HG03354 (cell line): ENCODE measurements at regions not wholly inside any gene's neighbourhood (a gene's known extent, or its start where the extent isn't known, plus 50 kb on each side); places are given as distances from the start of the nearest gene placed in this dataset.
"Not testable (repeated sequence)": the region's sequence is repeated elsewhere in the genome, so short reads cannot be mapped to it uniquely, and the experiment has no call there.

ENCODE experiments used
- ATAC-seq: cut with Tn5 transposase; IDR thresholded peaks from one replicate; pipeline ENCODE4 v1.9.1; 2021; ENCODE audit warnings: mild to moderate bottlenecking; ENCODE audit not compliant: unreplicated experiment, poor library complexity, severe bottlenecking

- no peak for ATAC-seq
Observed at GRCh38 chr13:103514619-103515018, 448.4 kb upstream of the SLC10A2 start.

GRCh38 chr13:103514188-103514587, 448.0 kb upstream of the SLC10A2 start:
- no peak for ATAC-seq

- no peak for ATAC-seq
Observed at GRCh38 chr13:103510007-103510535, 443.9 kb upstream of the SLC10A2 start.

GRCh38 chr13:103497404-103497803, 431.2 kb upstream of the SLC10A2 start:
- no peak for ATAC-seq

- no peak for ATAC-seq
Observed at GRCh38 chr13:103487841-103488240, 421.6 kb upstream of the SLC10A2 start.

GRCh38 chr13:103473081-103473480, 406.9 kb upstream of the SLC10A2 start:
- ATAC-seq: no peak

GRCh38 chr13:103471896-103472295, 405.7 kb upstream of the SLC10A2 start:
- ATAC-seq: no peak

GRCh38 chr13:103469771-103470170, 403.6 kb upstream of the SLC10A2 start:
- ATAC-seq: no peak

- ATAC-seq: no peak
Observed at GRCh38 chr13:103466761-103467160, 400.5 kb upstream of the SLC10A2 start.

- not testable (repeated sequence) for ATAC-seq
Observed at GRCh38 chr13:103460246-103460645, 394.0 kb upstream of the SLC10A2 start.

GRCh38 chr13:103457050-103457449, 390.8 kb upstream of the SLC10A2 start:
- ATAC-seq: not testable (repeated sequence)

- ATAC-seq: no peak
Observed at GRCh38 chr13:103451656-103452055, 385.4 kb upstream of the SLC10A2 start.

- ATAC-seq: no peak
Observed at GRCh38 chr13:103443604-103444003, 377.4 kb upstream of the SLC10A2 start.

GRCh38 chr13:103437651-103438050, 371.4 kb upstream of the SLC10A2 start:
- ATAC-seq: no peak

GRCh38 chr13:103436057-103436654, 369.9 kb upstream of the SLC10A2 start:
- ATAC-seq: no peak

GRCh38 chr13:103431856-103432255, 365.6 kb upstream of the SLC10A2 start:
- ATAC-seq: no peak

- no peak for ATAC-seq
Observed at GRCh38 chr13:103430368-103430767, 364.2 kb upstream of the SLC10A2 start.

- ATAC-seq: no peak
Observed at GRCh38 chr13:103410002-103410401, 343.8 kb upstream of the SLC10A2 start.

GRCh38 chr13:103406967-103407366, 340.8 kb upstream of the SLC10A2 start:
- no peak for ATAC-seq

GRCh38 chr13:103405297-103405696, 339.1 kb upstream of the SLC10A2 start:
- no peak for ATAC-seq

- ATAC-seq: no peak
Observed at GRCh38 chr13:103403814-103404213, 337.6 kb upstream of the SLC10A2 start.
